ENCODE measurements at regions not wholly inside any gene's neighbourhood (a gene's known extent, or its start where the extent isn't known, plus 50 kb on each side); places are given as distances from the start of the nearest gene placed in this dataset.
"Not testable (repeated sequence)": the region's sequence is repeated elsewhere in the genome, so short reads cannot be mapped to it uniquely, and the experiment has no call there.

DNA sequence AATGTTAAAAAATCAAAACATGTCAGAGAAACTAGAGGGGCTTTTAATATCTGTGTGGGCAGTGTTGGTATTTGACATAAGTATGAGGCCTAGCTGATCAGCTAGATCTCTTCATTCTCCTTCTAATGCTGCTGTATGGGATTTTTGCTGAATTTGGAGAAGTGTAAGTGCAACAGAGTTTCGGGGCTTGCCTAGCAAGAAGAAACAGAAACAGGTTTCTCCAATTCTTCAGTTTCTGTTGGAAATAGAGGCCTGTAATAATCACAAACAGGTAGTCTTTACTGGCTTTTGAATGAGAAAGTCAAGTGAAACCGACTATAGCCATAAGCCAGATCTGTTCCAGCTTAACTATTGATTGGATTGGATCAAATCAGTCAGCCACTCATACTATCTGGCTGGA lies 96.4 kb upstream of the PCLO start:
- Mint-ChIP-seq H3K27me3 (ENCODE audit: low read depth) (peaks cover 4% of the 10 kb centered on the region), H3K9me3 (no peaks in the 10 kb centered on the region), H3K4me3 (no peak overlapping the region), H3K4me1 (no peaks in the 10 kb centered on the region), H3K36me3 (ENCODE audit: low read depth) (no peaks in the 10 kb centered on the region), H3K27ac (no peak overlapping the region)
- TF ChIP-seq, protein P1, sequence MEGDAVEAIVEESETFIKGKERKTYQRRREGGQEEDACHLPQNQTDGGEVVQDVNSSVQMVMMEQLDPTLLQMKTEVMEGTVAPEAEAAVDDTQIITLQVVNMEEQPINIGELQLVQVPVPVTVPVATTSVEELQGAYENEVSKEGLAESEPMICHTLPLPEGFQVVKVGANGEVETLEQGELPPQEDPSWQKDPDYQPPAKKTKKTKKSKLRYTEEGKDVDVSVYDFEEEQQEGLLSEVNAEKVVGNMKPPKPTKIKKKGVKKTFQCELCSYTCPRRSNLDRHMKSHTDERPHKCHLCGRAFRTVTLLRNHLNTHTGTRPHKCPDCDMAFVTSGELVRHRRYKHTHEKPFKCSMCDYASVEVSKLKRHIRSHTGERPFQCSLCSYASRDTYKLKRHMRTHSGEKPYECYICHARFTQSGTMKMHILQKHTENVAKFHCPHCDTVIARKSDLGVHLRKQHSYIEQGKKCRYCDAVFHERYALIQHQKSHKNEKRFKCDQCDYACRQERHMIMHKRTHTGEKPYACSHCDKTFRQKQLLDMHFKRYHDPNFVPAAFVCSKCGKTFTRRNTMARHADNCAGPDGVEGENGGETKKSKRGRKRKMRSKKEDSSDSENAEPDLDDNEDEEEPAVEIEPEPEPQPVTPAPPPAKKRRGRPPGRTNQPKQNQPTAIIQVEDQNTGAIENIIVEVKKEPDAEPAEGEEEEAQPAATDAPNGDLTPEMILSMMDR (IDR thresholded peaks at IDR 0.05; ENCODE audit: unreplicated experiment in 3 of 3): no peak

DNA sequence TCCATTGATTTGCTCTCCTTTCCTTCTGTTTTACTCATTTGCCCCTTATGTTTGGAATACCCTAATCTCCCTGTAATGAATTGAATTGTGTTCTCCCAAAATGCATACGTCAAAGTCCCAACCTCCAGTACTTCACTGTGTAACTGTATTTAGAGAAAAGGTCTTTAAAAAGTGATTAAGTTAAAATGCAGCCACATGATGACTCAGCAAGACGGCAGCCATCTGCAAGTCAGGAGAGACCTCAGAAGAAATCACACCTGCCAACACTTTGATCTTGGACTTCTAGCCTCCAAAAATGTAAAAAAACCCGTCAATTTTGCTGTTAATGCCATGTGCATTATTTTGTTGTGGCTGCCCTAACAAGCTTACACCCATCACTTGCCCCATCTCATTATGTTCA lies 85.3 kb upstream of the PCLO start:
- TF ChIP-seq, protein P1 (IDR thresholded peaks at IDR 0.05; ENCODE audit: unreplicated experiment in 3 of 3): no peak
- no peak overlapping the region for H3K4me3 Mint-ChIP-seq

DNA sequence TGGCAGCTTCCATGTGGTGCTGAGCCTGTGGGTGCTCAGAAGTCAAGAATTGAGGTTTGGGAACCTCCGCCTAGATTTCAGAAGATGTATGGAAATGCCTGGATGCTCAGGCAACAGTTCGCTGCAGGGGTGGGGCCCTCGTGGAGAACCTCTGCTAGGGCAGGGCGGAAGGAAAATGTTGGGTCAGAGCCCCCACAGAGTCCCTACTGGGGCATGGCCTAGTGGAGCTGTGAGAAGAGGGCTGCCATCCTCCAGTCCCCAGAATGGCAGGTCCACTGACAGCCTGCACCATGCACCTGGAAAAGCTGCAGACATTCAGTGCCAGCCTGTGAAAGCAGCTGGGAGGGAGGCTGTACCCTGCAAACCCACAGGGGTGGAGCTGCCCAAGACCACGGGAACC lies 56.5 kb upstream of the PCLO start:
- H3K27me3 Mint-ChIP-seq (ENCODE audit: low read depth); H3K4me1 Mint-ChIP-seq; H3K9me3 Mint-ChIP-seq; H3K27ac Mint-ChIP-seq; H3K4me3 Mint-ChIP-seq; H3K36me3 Mint-ChIP-seq (ENCODE audit: low read depth): not testable (repeated sequence)

More for the DNA sequence above, 85.3 kb upstream of the PCLO start:
- H3K27ac Mint-ChIP-seq: no peak overlapping the region
- no peaks in the 10 kb centered on the region for H3K27me3 Mint-ChIP-seq (ENCODE audit: low read depth)
- no peaks in the 10 kb centered on the region for H3K4me1 Mint-ChIP-seq
- no peaks in the 10 kb centered on the region for H3K36me3 Mint-ChIP-seq (ENCODE audit: low read depth)
- no peaks in the 10 kb centered on the region for H3K9me3 Mint-ChIP-seq

DNA sequence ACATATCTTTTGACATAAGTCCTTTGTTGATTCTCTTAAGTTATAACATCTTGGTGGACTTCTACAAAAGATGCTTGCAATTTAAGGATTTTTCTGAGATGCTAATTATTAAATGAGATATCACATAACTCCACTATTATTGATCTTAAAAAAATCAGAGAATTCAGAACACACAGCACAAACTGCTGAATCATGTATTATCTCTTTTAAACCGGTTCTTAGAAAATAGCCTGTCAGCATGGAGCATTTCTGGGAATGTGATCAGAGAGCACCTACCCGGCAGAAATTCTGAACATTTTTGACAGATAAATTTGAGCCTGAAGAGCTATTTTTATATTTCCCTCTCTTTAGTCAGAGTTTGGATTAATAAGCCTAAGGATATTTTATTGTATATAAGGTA lies 50.2 kb upstream of the PCLO start:
- Mint-ChIP-seq H3K4me1 (no peaks in the 10 kb centered on the region), H3K9me3 (no peaks in the 10 kb centered on the region), H3K4me3 (no peak overlapping the region), H3K27ac (no peak overlapping the region), H3K27me3 (ENCODE audit: low read depth) (no peaks in the 10 kb centered on the region), H3K36me3 (ENCODE audit: low read depth) (no peaks in the 10 kb centered on the region)
- TF ChIP-seq, protein P1 (IDR thresholded peaks at IDR 0.05; ENCODE audit: unreplicated experiment in 3 of 3): no peak

Measured in nephron (organoid).